NCI-H2227 (cell line): ENCODE measurements at regions not wholly inside any gene's neighbourhood (a gene's known extent, or its start where the extent isn't known, plus 50 kb on each side); places are given as distances from the start of the nearest gene placed in this dataset.
"Not testable (repeated sequence)": the region's sequence is repeated elsewhere in the genome, so short reads cannot be mapped to it uniquely, and the experiment has no call there.

Experiments
- DNase-seq: peaks from one replicate; lab custom pipeline; 2025; ENCODE audit not compliant: unreplicated experiment; lab: John Stamatoyannopoulos, UW

- no peak for DNase-seq
Observed at GRCh38 chr19:14328406-14328805, 52.8 kb upstream of the ADGRE5 start.

DNA sequence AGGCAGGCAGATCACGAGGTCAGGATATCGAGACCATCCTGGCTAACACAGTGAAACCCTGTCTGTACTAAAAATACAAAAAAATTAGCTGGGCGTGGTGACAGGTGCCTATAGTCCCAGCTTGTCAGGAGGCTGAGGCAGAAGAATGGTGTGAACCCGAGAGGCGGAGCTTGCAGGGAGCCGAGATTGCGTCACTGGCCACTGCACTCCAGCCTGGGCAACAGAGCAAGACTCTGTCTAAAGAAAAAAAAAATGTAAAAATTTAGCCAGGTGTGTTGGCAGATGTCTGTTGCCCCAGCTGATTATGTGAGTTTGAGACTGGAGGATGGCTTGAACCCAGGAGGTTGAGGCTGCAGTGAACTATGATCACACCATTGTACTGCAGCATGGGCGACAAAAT, 54.2 kb upstream of the ADGRE5 start:
- DNase-seq, result not testable (repeated sequence)

DNA sequence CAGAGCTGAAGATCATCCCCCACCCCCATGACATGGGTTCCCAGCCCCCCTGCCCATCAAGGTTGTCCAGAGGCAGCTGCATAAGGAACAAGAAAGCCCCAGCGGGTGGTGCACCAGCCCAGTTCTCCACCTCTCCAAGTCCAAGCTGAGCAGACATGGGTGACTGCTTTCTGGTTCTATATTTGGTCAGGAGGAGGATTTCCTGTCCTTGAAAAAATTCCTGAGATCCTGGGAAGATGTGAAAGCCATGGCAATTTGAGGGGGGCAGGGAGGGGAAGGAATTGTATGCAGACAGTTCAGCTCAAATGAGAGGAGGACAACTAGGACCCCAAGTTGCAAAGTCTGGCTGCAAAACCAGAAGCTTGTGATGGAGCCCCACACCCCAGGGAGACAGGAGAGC, 55.4 kb upstream of the ADGRE5 start:
- no peak for DNase-seq

- DNase-seq, result no peak
Observed at GRCh38 chr19:14325134-14325533, 56.1 kb upstream of the ADGRE5 start.

DNA sequence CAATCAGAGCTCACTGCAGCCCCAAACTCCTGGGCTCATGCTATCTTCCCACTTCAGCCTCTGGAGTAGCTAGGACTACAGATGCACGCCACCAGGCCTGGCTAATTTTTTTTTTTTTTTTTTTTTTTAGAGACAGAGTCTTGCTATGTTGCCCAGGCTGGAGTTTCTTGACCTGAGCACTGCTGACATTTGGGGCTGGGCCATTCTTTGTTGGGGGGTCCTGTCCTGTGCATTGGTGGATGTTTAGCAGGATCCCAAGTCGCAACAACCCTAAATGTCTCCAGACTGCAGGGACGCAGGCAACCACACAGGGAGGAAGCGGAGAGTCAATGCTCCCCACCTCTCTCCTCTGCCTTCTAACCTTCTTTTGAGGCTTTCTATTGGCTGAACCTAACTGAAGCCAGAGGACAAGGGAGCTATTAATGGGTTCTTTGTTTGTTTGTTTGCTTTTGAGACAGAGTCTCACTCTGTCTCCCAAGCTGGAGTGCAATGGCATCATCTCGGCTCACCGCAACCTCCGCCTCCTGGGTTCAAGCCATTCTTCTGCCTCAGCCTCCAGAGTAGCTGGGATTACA, 58.3 kb upstream of the ADGRE5 start:
- DNase-seq, result no peak

DNA sequence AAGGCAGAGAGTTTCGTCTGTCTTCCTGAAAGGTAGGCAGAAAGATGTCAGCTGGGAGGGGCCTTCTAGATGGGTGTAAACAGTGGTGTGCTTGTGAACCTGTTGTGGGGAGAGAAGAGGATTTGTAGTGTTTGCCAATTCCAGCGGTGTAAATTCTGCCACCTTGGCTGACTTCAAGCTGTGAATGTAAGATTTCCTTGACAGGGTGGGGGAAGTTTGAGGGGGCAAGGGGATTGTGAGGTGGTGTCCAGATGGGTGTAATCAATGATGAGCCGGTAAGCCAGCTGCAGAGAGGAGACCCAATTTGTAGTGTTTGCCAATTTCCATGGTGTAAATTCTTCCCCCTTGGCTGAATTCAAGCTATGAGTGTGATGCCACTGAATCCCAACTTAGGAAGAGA, 61.0 kb upstream of the ADGRE5 start:
- no peak for DNase-seq

- not testable (repeated sequence) for DNase-seq
Observed at GRCh38 chr19:14319720-14320119, 61.5 kb upstream of the ADGRE5 start.

DNA sequence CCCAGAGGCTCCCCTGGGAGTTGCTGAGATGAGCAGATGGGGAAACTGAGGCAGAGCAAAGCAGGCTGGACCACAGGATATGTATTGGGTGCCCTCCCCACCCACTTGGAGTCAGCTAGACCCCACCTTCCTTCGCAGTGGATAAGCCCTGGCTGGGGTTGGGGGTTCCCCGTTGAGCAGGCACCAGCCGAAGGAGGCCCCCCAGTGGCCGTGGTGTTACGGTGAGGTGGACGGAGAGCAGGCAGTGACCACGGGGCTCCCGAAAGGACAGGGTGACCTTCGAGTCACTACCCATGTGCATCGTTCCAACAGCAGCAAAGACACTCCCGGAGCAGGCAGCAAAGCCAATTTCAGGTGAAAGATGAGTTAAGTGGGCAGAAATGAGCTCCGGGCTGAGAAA, 62.4 kb upstream of the ADGRE5 start:
- no peak for DNase-seq

- no peak for DNase-seq
Observed at GRCh38 chr19:14317157-14317556, 64.1 kb upstream of the ADGRE5 start.

DNA sequence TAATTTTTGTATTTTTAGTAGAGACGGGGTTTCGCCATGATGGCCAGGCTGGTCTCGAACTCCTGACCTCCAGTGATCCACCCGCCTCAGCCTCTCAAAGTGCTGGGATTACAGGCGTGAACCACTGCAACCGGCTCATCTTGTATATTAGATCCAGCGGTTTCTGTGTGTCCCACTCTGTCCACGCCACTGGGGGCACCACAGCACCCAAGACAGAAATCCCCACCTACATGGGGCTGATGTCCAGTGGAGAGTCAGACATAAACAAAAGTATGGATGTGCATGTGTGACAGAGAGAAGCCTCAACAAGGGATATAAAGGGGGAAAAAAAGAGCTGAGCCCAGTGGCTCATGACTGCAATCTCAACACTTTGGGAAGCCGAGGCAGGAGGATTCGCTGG, 65.8 kb upstream of the ADGRE5 start:
- DNase-seq, result no peak

DNA sequence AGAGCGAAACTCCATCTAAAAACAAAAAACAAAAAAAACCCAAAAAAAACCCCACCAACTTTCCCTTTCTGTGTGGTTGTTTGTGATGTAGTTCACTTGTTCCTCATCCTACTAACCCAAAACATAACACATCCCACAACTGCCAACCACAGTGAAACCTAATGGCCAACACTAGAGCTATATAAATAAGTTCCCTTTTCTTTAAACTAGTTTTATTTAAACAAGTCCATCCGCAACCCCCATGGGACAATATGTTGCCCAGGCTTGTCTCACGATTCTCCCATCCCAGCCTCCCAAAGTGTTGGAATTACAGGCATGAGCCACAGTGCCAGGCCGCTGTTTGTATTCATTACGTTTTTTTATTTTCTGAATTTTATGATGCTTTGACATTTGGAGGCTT, 71.2 kb upstream of the ADGRE5 start:
- no peak for DNase-seq

DNA sequence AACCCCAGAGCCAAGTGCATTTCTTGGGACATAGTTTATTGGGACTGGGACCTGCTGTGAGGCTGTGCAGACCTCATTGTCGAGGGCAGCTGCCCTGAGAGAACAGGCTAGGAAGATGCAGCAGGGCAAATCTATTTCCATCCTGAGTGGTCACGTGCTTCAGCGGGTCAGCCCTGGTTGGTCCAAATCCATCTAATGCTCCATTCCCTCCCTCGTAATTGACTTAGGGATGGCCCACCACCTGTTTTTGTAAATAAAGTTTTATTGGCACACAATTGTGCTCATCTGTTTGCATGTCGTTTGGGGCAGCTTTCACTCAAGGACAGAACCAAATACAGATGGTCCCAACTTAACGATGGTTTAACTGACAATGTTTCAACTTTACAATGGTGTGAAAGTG, 75.5 kb upstream of the ADGRE5 start:
- no peak for DNase-seq

DNA sequence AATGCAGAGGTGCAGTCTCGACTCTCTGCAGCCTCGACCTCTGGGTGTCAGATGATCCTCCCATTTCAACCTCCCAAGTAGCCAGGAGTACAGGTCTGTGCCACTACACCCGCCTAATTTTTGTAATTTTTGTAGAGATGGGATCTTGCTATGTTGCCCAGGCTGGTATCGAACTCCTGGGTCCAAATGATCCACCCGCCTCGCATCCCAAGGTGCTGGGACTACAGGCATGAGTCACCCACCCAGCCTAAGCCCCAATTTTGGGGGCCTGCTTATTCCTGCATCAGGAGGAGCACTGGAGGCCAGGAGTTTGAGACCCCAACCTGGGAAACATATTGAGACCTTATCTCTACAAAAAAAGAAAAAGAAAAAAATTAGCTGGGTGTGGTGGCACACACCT, 80.1 kb upstream of the ADGRE5 start:
- DNase-seq, result no peak

DNA sequence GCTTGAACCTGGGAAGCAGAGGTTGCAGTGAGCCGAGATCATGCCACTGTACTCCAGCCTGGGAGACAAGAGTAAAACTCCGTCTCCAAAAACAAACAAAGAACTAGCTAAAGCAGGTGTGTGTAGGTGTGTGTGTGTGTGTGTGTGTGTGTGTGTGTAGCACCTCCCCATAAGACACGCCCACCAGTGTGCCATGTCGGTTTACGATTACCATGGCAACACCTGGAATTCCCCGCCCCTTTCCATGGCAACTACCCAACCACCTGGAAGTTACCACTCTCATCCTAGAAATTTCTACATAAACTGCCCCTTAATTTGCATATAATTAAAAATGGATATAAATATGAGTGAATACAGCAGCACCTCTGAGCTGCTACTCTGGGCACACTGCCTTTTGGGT, 80.9 kb upstream of the ADGRE5 start:
- peak; percentile 20 for DNase-seq

DNA sequence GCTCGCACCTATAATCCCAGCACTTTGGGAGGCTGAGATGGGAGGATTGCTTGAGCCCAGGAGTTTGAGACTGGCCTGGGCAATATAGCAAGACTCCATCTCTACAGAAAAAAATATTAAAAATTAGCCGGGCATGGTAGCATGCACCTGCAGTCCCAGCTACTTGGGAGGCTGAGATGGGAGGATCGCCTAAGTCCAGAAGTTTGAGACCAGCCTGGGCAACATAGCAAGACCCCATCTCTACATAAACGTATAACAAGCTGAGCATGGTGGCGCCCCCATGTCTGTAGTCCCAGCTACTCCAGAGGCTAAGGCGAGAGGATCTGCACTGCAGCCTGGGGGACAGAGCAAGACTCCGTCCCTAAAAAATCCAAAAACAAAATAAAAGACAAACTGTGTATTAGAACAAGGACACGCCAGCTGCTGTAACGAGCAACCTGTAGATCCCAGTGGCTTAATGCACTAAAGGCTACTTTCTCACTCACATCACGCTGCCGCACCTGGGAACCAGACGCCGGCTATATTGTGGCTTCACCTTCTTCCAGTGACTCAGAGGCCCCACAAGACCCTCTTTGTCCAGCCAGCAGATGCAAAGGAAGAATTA, 81.9 kb upstream of the ADGRE5 start:
- DNase-seq, result not testable (repeated sequence)

DNA sequence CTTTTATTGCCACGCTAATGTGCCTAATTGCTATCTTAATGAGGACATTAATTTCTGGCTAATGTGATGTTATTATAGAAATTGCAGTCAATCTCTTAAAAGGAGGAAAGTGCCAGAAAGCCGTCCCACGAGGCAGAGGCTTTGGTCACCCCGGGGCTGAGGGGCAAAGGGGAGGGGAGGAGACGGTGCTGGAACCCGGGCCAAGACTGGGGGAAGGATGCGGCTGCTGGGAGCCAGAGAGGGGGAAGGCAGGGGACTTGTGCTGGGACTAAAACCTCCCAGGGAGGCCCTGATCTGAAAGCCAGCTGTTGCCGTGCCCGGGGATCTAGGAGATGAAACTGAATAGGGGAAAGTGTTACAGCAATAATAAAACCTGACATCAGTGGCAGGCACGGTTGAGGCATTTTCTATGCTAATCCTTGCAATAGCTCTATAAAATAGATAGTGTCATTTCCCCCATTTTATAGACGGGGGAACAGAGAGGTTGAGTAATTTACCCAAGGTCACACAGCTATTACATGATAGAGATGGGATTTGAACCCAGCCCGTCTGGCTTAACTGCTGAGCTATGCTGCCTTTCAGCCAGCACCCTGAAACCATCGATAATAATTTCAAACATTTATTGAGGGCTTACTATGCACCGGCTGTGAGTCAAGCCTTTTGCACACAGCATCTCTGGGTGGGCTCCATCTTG, 83.2 kb upstream of the ADGRE5 start:
- not testable (repeated sequence) for DNase-seq

- DNase-seq, result peak; percentile 2
Observed at GRCh38 chr19:14294974-14295373, 86.3 kb upstream of the ADGRE5 start.

DNA sequence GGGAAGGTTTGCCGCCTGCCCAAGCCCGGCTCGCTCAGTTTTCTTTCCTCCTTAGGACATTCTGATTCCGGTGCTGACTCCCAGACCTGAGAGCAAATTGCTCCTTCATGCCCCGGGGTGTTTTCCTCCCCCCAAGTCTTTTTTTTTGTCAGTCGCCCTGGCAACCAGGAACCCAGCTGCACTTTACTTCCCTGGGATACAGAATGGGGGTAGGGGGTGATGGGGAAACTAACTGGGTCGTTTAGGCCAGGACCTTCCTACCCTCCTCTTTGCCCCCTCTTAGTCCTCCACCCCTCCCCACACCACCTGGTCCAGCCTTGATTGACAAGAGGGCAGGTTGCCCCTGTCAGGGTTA, 87.5 kb upstream of the ADGRE5 start:
- not testable (repeated sequence) for DNase-seq

DNA sequence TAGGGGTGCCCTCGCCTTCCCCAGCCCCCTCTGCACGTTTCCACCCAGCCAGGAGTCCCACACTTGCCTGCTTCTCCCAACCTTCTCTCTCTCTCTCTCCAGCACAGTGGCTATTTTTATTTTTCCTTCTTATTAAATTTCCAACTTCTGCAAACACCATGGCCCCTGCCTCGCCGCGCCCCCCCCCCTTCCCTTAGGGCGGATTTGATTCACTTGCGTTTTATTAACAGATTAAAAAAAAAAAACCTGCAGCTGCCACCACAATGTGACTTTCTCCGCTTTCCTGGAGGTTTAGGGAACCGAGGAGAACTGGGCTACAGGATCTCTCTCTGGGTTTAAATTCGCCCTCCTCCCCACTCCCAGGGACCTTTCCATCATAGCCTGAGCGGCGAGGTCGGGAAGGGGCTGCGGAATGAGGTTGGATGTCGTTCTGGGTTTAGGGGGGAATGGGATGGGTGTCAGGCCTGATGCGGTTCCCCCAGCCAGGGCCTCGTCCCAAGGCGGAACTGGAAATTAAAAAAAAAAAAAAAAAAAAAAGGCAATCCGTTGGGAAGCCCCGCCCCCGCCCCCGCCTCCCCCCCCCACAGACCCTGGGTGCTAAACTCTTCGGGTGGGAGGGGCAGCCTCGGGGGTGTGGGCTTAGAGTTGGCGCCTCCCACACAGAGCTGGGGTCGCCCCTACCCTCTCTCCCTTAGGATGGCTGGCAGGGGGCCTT, 87.3 kb upstream of the ADGRL1 start:
- DNase-seq, result not testable (repeated sequence)

- not testable (repeated sequence) for DNase-seq
Observed at GRCh38 chr19:14289810-14290209, 83.8 kb upstream of the ADGRL1 start.

GRCh38 chr19:14287837-14288236, 81.9 kb upstream of the ADGRL1 start:
- not testable (repeated sequence) for DNase-seq

DNA sequence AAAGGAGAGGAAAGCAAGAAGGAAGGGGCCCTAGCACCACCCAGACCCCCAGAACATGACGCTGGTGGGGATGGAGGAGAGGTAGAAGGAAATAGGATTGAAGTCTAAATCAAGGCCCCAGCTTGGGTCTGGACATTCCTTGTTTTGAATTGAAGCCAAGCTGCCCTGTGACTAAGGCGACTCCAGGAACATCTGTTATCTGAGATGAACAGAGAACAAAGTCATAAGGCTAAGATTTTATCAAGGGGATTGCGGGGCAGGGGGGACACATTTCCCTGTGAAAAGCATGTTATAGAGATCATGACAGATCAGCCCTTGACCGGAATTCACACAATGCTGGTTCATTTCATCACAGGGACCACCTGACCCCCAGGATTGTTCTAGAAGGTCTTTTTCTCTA, 80.6 kb upstream of the ADGRL1 start:
- DNase-seq, result not testable (repeated sequence)
